ENCODE measurements at regions not wholly inside any gene's neighbourhood (a gene's known extent, or its start where the extent isn't known, plus 50 kb on each side); places are given as distances from the start of the nearest gene placed in this dataset.

- no peak for DNase-seq
- no peak overlapping the region for H3K4me3 Mint-ChIP-seq
- H3K27me3 Mint-ChIP-seq = no peaks in the 10 kb centered on the region
- H3K4me3 ChIP-seq (ENCODE audit: low read length) = no peak overlapping the region
- no peaks in the 10 kb centered on the region for H3K36me3 Mint-ChIP-seq (ENCODE audit: low read depth)
- H3K9me3 ChIP-seq (ENCODE audit: control insufficient read depth in 1 of 2, insufficient read depth in 1 of 2, low read length in 2 of 2) = peaks cover 0 to 6% of the 10 kb centered on the region in 2 experiments
- no peak for ATAC-seq (ENCODE audit: poor library complexity)
- no peaks in the 10 kb centered on the region for H3K4me1 Mint-ChIP-seq (ENCODE audit: low read depth)
- H3K4me1 ChIP-seq (ENCODE audit: insufficient read depth, low read length) = no peaks in the 10 kb centered on the region
- H3K27ac Mint-ChIP-seq = no peak overlapping the region
- intact Hi-C loops (cut with DNase I, micrococcal nuclease) = no loop called here
- peaks cover 5% of the 10 kb centered on the region for H3K9me3 Mint-ChIP-seq
- no peak for TF ChIP-seq CTCF (IDR thresholded peaks at IDR 0.05)
- no peaks in the 10 kb centered on the region for H3K36me3 ChIP-seq (ENCODE audit: insufficient read depth, low read length)
- CTCF ChIA-PET = no interaction called here
- no peaks in the 10 kb centered on the region for H3K27me3 ChIP-seq (ENCODE audit: control insufficient read depth in 1 of 2, insufficient read depth in 2 of 2, low read length in 2 of 2)
- POLR2A ChIA-PET = no interaction called here
- H3K27ac ChIP-seq (ENCODE audit: low read depth in 1 of 2, low read length in 2 of 2) = no peak overlapping the region
Measured at GRCh38 chr3:20573175-20573574, 387.2 kb upstream of the SGO1 start.

GRCh38 chr3:20572473-20572872, 386.5 kb upstream of the SGO1 start:
- H3K27me3 ChIP-seq (ENCODE audit: control insufficient read depth in 1 of 2, insufficient read depth in 2 of 2, low read length in 2 of 2) = no peaks in the 10 kb centered on the region
- no peaks in the 10 kb centered on the region for H3K36me3 Mint-ChIP-seq (ENCODE audit: low read depth)
- H3K4me1 Mint-ChIP-seq (ENCODE audit: low read depth) = no peaks in the 10 kb centered on the region
- no peaks in the 10 kb centered on the region for H3K36me3 ChIP-seq (ENCODE audit: insufficient read depth, low read length)
- no peak overlapping the region for H3K4me3 ChIP-seq (ENCODE audit: low read length)
- H3K4me1 ChIP-seq (ENCODE audit: insufficient read depth, low read length) = no peaks in the 10 kb centered on the region
- no peak overlapping the region for H3K27ac ChIP-seq (ENCODE audit: low read depth in 1 of 2, low read length in 2 of 2)
- intact Hi-C loops (cut with DNase I, micrococcal nuclease) = no loop called here
- no peak for TF ChIP-seq CTCF (IDR thresholded peaks at IDR 0.05)
- no peak overlapping the region for H3K4me3 Mint-ChIP-seq
- ChIA-PET POLR2A (no interaction called here), CTCF (no interaction called here)
- no peak for ATAC-seq (ENCODE audit: poor library complexity)
- peaks cover 5% of the 10 kb centered on the region for H3K9me3 Mint-ChIP-seq
- H3K9me3 ChIP-seq (ENCODE audit: control insufficient read depth in 1 of 2, insufficient read depth in 1 of 2, low read length in 2 of 2) = peaks cover 0 to 4% of the 10 kb centered on the region in 2 experiments
- no peak overlapping the region for H3K27ac Mint-ChIP-seq
- no peaks in the 10 kb centered on the region for H3K27me3 Mint-ChIP-seq
- DNase-seq = no peak

- Mint-ChIP-seq H3K9me3 (peaks cover 7% of the 10 kb centered on the region), H3K4me1 (ENCODE audit: low read depth) (no peaks in the 10 kb centered on the region), H3K36me3 (ENCODE audit: low read depth) (no peaks in the 10 kb centered on the region), H3K4me3 (no peak overlapping the region), H3K27ac (no peak overlapping the region), H3K27me3 (no peaks in the 10 kb centered on the region)
- H3K4me3 ChIP-seq (ENCODE audit: low read length) = no peak overlapping the region
- ATAC-seq (ENCODE audit: poor library complexity) (no peak), DNase-seq (no peak)
- intact Hi-C loops (cut with DNase I, micrococcal nuclease) = no loop called here
- no peaks in the 10 kb centered on the region for H3K27me3 ChIP-seq (ENCODE audit: control insufficient read depth in 1 of 2, insufficient read depth in 2 of 2, low read length in 2 of 2)
- ChIA-PET POLR2A (no interaction called here), CTCF (no interaction called here)
- no peaks in the 10 kb centered on the region for H3K36me3 ChIP-seq (ENCODE audit: insufficient read depth, low read length)
- no peak for TF ChIP-seq CTCF (IDR thresholded peaks at IDR 0.05)
- no peaks in the 10 kb centered on the region for H3K9me3 ChIP-seq (ENCODE audit: control insufficient read depth in 1 of 2, insufficient read depth in 1 of 2, low read length in 2 of 2)
- H3K4me1 ChIP-seq (ENCODE audit: insufficient read depth, low read length) = no peaks in the 10 kb centered on the region
- H3K27ac ChIP-seq (ENCODE audit: low read depth in 1 of 2, low read length in 2 of 2) = no peak overlapping the region
Measured at GRCh38 chr3:20569310-20569709, 383.3 kb upstream of the SGO1 start.
